Cardiac muscle cell (in vitro differentiated cells and primary cell): ENCODE measurements at regions not wholly inside any gene's neighbourhood (a gene's known extent, or its start where the extent isn't known, plus 50 kb on each side); places are given as distances from the start of the nearest gene placed in this dataset.

Experiments
- DNase-seq, 2 donors: peaks; one replicate each; pipeline versions ENCODE4 v3.0.0 to v3.0.0-alpha.2; 2010 to 2017; ENCODE audit warnings: low read depth in 1 of 2, low spot score in 1 of 2
- H3K27ac ChIP-seq: fragments of 200-600 bp; sonication (generic); 2 replicates; pipeline ENCODE4 v1.5.1; 2016
- H3K27me3 ChIP-seq: fragments of 200-600 bp; sonication (generic); 2 replicates; pipeline ENCODE4 v1.6.0; 2016; ENCODE audit warnings: control low read depth
- H3K36me3 ChIP-seq: fragments of 200-600 bp; sonication (generic); 2 replicates; pipeline ENCODE4 v1.5.1; 2016; ENCODE audit warnings: control low read depth
- H3K4me1 ChIP-seq: fragments of 200-600 bp; sonication (generic); 2 replicates; pipeline ENCODE4 v1.8.1; 2017; ENCODE audit warnings: low read depth, mild to moderate bottlenecking, mixed run types
- H3K4me3 ChIP-seq: fragments of 200-600 bp; sonication (generic); 2 replicates; pipeline ENCODE4 v1.5.1; 2016; ENCODE audit warnings: mild to moderate bottlenecking
- H3K9me3 ChIP-seq: fragments of 200-600 bp; sonication (generic); 2 replicates; pipeline ENCODE4 v1.5.1; 2017; ENCODE audit warnings: low read depth, mild to moderate bottlenecking, control low read depth
- CTCF ChIP-seq: IDR thresholded peaks from 2 replicates; pipeline ENCODE4 v1.5.1; 2012; ENCODE audit warnings: low read depth, mild to moderate bottlenecking, low read length

- DNase-seq: no peak
- no peaks in the 10 kb centered on the region for H3K9me3 ChIP-seq
- H3K27me3 ChIP-seq: no peaks in the 10 kb centered on the region
- no peak overlapping the region for H3K4me3 ChIP-seq
- H3K4me1 ChIP-seq: no peaks in the 10 kb centered on the region
- no peak for TF ChIP-seq CTCF
- H3K36me3 ChIP-seq: no peaks in the 10 kb centered on the region
- H3K27ac ChIP-seq: no peak overlapping the region
Measured at GRCh38 chr5:130462516-130462915, 558.3 kb downstream of the CHSY3 start.

GRCh38 chr5:130455175-130455574 is 550.9 kb downstream of the CHSY3 start:
- no peak for DNase-seq
- H3K27ac ChIP-seq: no peak overlapping the region
- H3K4me1 ChIP-seq: no peaks in the 10 kb centered on the region
- no peak overlapping the region for H3K4me3 ChIP-seq
- no peak for TF ChIP-seq CTCF
- H3K9me3 ChIP-seq: no peaks in the 10 kb centered on the region
- no peaks in the 10 kb centered on the region for H3K27me3 ChIP-seq
- H3K36me3 ChIP-seq: no peaks in the 10 kb centered on the region

GRCh38 chr5:130452744-130453143 is 548.5 kb downstream of the CHSY3 start:
- Histone ChIP-seq H3K9me3 (no peaks in the 10 kb centered on the region), H3K4me1 (no peaks in the 10 kb centered on the region), H3K36me3 (no peaks in the 10 kb centered on the region), H3K27me3 (no peaks in the 10 kb centered on the region), H3K4me3 (no peak overlapping the region), H3K27ac (no peak overlapping the region)
- no peak for TF ChIP-seq CTCF
- DNase-seq: no peak

DNA sequence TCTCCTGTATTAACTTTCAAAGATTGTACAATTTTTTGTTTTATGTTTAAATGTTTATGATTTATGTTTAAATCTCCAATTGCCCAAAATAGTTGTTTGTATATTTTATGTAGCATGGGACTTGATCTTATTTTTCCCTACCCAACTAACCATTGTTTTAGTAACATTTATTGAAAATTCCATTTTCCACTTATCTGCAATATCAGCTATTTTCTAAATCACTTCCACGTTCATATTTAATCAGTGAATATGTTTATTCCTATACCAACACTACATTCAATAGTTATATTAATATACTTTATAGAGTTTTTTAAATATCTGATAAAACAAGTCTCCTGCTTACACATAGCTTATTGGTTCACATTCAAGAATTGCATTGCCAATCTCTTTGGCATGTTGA is 532.2 kb downstream of the CHSY3 start:
- H3K9me3 ChIP-seq: no peaks in the 10 kb centered on the region
- H3K27me3 ChIP-seq: no peaks in the 10 kb centered on the region
- no peaks in the 10 kb centered on the region for H3K36me3 ChIP-seq
- H3K4me3 ChIP-seq: no peak overlapping the region
- no peak for DNase-seq
- H3K27ac ChIP-seq: no peak overlapping the region
- no peaks in the 10 kb centered on the region for H3K4me1 ChIP-seq
- TF ChIP-seq CTCF: no peak

DNA sequence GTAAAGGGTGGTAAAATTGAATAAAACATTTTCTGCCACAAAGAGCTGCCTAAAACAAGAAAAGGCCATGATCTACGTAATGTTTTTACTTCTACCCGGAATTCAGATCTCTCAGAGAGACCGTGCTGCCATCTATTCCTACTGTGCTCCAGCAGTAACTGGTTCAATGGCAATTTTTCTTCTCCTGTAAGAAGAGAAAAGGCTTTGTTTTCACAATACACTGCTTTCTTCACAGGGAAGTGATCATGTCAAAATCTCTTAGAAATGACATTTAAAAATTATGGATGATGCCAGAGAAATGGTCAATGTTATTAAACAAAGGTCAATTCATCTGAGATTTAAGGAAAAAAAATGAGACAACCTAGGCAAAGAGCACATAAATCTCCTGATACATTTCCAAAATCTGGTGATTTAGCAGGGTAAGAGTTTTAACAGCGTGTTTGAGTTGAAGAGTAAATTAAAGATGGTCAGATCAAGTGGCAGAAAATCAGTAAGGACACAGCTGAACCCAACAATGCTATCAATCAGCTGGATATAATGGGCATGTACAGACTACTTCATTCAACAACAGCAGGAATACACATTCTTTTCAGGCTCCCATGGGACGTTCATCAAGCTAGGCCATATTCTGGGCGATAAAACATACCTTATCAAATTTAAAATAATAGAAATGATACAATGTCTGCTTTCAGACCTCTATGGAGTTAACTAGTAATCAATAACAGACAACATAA is 523.1 kb downstream of the CHSY3 start:
- no peak overlapping the region for H3K27ac ChIP-seq
- no peak for TF ChIP-seq CTCF
- DNase-seq: no peak
- H3K4me1 ChIP-seq: no peaks in the 10 kb centered on the region
- no peak overlapping the region for H3K4me3 ChIP-seq
- H3K9me3 ChIP-seq: no peaks in the 10 kb centered on the region
- no peaks in the 10 kb centered on the region for H3K27me3 ChIP-seq
- H3K36me3 ChIP-seq: no peaks in the 10 kb centered on the region
